ENCODE measurements at regions not wholly inside any gene's neighbourhood (a gene's known extent, or its start where the extent isn't known, plus 50 kb on each side); places are given as distances from the start of the nearest gene placed in this dataset.

DNA sequence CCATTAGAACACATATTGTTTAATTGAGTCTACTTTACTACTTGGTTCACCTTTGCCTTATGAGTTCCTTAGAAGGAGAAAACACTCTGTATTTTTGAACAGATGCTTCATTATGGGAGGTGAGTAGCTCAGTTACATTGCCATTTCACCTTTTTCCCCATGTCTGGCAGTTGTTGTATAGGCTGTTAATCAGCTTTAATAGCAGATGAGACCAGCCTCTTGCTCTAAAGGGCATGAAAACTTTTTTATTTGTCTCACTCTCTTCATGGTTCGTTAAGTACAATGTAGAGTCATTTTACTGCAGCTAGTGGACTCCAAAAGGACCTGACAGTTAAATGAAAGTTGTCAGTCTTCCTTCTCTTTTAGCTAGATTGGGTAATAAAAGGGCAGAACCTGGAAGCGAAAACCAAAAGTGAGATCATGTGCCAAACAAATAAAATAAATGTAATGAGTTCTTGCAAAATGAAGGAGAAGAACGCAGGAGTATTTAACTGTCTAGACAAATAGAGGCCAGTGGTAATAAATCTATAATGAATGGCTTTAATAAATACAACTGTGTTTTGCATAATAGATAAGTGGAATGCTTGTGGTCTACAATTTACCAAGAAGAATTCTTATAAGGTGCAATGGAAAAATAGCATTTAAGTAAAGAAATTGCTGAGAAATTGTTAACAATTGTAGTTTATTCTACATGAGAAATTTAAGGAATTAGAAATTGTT lies 180.0 kb upstream of the NEGR1 start:
- TF ChIP-seq, protein P1, sequence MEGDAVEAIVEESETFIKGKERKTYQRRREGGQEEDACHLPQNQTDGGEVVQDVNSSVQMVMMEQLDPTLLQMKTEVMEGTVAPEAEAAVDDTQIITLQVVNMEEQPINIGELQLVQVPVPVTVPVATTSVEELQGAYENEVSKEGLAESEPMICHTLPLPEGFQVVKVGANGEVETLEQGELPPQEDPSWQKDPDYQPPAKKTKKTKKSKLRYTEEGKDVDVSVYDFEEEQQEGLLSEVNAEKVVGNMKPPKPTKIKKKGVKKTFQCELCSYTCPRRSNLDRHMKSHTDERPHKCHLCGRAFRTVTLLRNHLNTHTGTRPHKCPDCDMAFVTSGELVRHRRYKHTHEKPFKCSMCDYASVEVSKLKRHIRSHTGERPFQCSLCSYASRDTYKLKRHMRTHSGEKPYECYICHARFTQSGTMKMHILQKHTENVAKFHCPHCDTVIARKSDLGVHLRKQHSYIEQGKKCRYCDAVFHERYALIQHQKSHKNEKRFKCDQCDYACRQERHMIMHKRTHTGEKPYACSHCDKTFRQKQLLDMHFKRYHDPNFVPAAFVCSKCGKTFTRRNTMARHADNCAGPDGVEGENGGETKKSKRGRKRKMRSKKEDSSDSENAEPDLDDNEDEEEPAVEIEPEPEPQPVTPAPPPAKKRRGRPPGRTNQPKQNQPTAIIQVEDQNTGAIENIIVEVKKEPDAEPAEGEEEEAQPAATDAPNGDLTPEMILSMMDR (IDR thresholded peaks at IDR 0.05; ENCODE audit: poor library complexity, severe bottlenecking) = no peak
- no peak for ATAC-seq (ENCODE audit: low read depth)
- H3K27me3 ChIP-seq (ENCODE audit: insufficient read depth, poor library complexity, severe bottlenecking) = no peaks in the 10 kb centered on the region
- H3K4me3 ChIP-seq (ENCODE audit: severe bottlenecking) = no peak overlapping the region
- no peaks in the 10 kb centered on the region for H3K36me3 ChIP-seq (ENCODE audit: low read depth)
- no peak for DNase-seq (ENCODE audit: low spot score)
- H3K4me1 ChIP-seq (ENCODE audit: insufficient read depth, poor library complexity, severe bottlenecking) = no peaks in the 10 kb centered on the region
- H3K27ac ChIP-seq (ENCODE audit: poor library complexity, severe bottlenecking) = no peak overlapping the region
- H3K9me3 ChIP-seq (ENCODE audit: severe bottlenecking) = no peaks in the 10 kb centered on the region

DNA sequence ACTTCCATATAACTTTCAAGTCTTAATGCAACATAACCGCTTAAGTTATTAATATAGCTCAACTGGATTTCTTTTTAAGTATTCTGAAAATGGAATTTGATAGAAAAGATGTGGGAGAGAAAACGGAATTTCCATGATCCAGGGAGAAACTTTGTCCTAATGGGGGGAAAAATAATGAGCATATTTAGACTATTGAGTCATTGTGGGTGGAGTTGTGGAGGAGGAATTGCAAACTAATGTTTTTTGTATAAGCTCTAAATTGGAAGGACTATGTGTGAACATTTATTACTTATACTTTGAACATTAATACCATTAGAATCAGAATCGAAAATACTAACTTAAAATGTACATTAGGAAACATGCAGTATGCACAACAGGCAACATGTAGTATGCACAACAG lies 159.9 kb upstream of the NEGR1 start:
- ATAC-seq (ENCODE audit: low read depth) (no peak), DNase-seq (ENCODE audit: low spot score) (no peak)
- TF ChIP-seq, protein P1 (IDR thresholded peaks at IDR 0.05; ENCODE audit: poor library complexity, severe bottlenecking) = no peak
- H3K4me3 ChIP-seq (ENCODE audit: severe bottlenecking) = no peak overlapping the region
- no peaks in the 10 kb centered on the region for H3K9me3 ChIP-seq (ENCODE audit: severe bottlenecking)
- H3K27ac ChIP-seq (ENCODE audit: poor library complexity, severe bottlenecking) = no peak overlapping the region
- peaks cover 8% of the 10 kb centered on the region for H3K4me1 ChIP-seq (ENCODE audit: insufficient read depth, poor library complexity, severe bottlenecking)
- no peaks in the 10 kb centered on the region for H3K27me3 ChIP-seq (ENCODE audit: insufficient read depth, poor library complexity, severe bottlenecking)
- no peaks in the 10 kb centered on the region for H3K36me3 ChIP-seq (ENCODE audit: low read depth)

GRCh38 chr1:72439036-72439435 lies 156.7 kb upstream of the NEGR1 start:
- Histone ChIP-seq H3K4me1 (ENCODE audit: insufficient read depth, poor library complexity, severe bottlenecking) (peaks cover 8% of the 10 kb centered on the region), H3K4me3 (ENCODE audit: severe bottlenecking) (no peak overlapping the region), H3K27ac (ENCODE audit: poor library complexity, severe bottlenecking) (no peak overlapping the region), H3K9me3 (ENCODE audit: severe bottlenecking) (no peaks in the 10 kb centered on the region), H3K36me3 (ENCODE audit: low read depth) (no peaks in the 10 kb centered on the region), H3K27me3 (ENCODE audit: insufficient read depth, poor library complexity, severe bottlenecking) (no peaks in the 10 kb centered on the region)
- DNase-seq (ENCODE audit: low spot score) = no peak
- TF ChIP-seq, protein P1 (IDR thresholded peaks at IDR 0.05; ENCODE audit: poor library complexity, severe bottlenecking) = no peak
- ATAC-seq (ENCODE audit: low read depth) = peak; percentile 35; the same call in 1 of the 3 replicates

DNA sequence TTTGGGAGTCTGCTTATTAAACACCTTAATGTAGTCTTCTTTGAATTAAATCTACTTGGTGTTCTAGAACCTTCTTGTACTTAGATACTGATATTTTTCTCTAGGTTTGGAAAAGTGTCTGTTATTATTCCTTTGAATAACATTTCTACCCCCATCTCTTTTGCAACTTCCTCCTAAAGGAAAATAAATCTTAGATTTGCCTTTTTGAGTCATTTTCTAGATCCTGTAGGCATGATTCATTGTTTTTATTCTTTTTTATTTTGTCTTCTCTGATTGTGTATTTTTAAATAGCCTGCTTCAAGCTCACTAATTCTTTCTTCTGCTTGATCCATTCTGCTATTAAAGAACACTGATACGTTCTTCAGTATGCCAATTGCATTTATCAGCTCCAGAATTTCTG lies 155.9 kb upstream of the NEGR1 start:
- no peak for DNase-seq (ENCODE audit: low spot score)
- H3K4me1 ChIP-seq (ENCODE audit: insufficient read depth, poor library complexity, severe bottlenecking) = peaks cover 8% of the 10 kb centered on the region
- no peaks in the 10 kb centered on the region for H3K36me3 ChIP-seq (ENCODE audit: low read depth)
- no peak overlapping the region for H3K27ac ChIP-seq (ENCODE audit: poor library complexity, severe bottlenecking)
- ATAC-seq (ENCODE audit: low read depth) = no peak
- no peak overlapping the region for H3K4me3 ChIP-seq (ENCODE audit: severe bottlenecking)
- no peaks in the 10 kb centered on the region for H3K9me3 ChIP-seq (ENCODE audit: severe bottlenecking)
- TF ChIP-seq, protein P1 (IDR thresholded peaks at IDR 0.05; ENCODE audit: poor library complexity, severe bottlenecking) = no peak
- no peaks in the 10 kb centered on the region for H3K27me3 ChIP-seq (ENCODE audit: insufficient read depth, poor library complexity, severe bottlenecking)

- DNase-seq (ENCODE audit: low spot score) (no peak), ATAC-seq (ENCODE audit: low read depth) (0 out of 3 replicates have a peak, but pooled peaks have one; percentile 21)
Measured at GRCh38 chr1:72435025-72435424, 152.7 kb upstream of the NEGR1 start.

More at GRCh38 chr1:72435025-72435424, 152.7 kb upstream of the NEGR1 start:
- Histone ChIP-seq H3K36me3 (ENCODE audit: low read depth) (no peaks in the 10 kb centered on the region), H3K4me1 (ENCODE audit: insufficient read depth, poor library complexity, severe bottlenecking) (peaks cover 9% of the 10 kb centered on the region), H3K4me3 (ENCODE audit: severe bottlenecking) (no peak overlapping the region), H3K27ac (ENCODE audit: poor library complexity, severe bottlenecking) (no peak overlapping the region), H3K27me3 (ENCODE audit: insufficient read depth, poor library complexity, severe bottlenecking) (no peaks in the 10 kb centered on the region), H3K9me3 (ENCODE audit: severe bottlenecking) (no peaks in the 10 kb centered on the region)
- TF ChIP-seq, protein P1 (IDR thresholded peaks at IDR 0.05; ENCODE audit: poor library complexity, severe bottlenecking) = no peak

Measured in RWPE2 (cell line).